ENCODE measurements at regions not wholly inside any gene's neighbourhood (a gene's known extent, or its start where the extent isn't known, plus 50 kb on each side); places are given as distances from the start of the nearest gene placed in this dataset.

- Mint-ChIP-seq H3K4me1 (ENCODE audit: low read depth, unreplicated experiment) (no peaks in the 10 kb centered on the region), H3K27me3 (ENCODE audit: insufficient read depth, unreplicated experiment) (no peaks in the 10 kb centered on the region), H3K27ac (ENCODE audit: unreplicated experiment) (no peak overlapping the region), H3K36me3 (ENCODE audit: insufficient read depth, unreplicated experiment) (no peaks in the 10 kb centered on the region), H3K4me3 (ENCODE audit: unreplicated experiment) (no peak overlapping the region), H3K9me3 (ENCODE audit: unreplicated experiment) (no peaks in the 10 kb centered on the region)
- ChIA-PET CTCF (no interaction called here), POLR2A (no interaction called here)
- H3K9me3 ChIP-seq, result no peaks in the 10 kb centered on the region
- TF ChIP-seq, protein P1, sequence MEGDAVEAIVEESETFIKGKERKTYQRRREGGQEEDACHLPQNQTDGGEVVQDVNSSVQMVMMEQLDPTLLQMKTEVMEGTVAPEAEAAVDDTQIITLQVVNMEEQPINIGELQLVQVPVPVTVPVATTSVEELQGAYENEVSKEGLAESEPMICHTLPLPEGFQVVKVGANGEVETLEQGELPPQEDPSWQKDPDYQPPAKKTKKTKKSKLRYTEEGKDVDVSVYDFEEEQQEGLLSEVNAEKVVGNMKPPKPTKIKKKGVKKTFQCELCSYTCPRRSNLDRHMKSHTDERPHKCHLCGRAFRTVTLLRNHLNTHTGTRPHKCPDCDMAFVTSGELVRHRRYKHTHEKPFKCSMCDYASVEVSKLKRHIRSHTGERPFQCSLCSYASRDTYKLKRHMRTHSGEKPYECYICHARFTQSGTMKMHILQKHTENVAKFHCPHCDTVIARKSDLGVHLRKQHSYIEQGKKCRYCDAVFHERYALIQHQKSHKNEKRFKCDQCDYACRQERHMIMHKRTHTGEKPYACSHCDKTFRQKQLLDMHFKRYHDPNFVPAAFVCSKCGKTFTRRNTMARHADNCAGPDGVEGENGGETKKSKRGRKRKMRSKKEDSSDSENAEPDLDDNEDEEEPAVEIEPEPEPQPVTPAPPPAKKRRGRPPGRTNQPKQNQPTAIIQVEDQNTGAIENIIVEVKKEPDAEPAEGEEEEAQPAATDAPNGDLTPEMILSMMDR (IDR thresholded peaks at IDR 0.05; ENCODE audit: insufficient read depth in 1 of 2, low read depth in 1 of 2, low read length in 1 of 2, severe bottlenecking in 1 of 2, unreplicated experiment in 1 of 2), result no peak
- no peaks in the 10 kb centered on the region for H3K36me3 ChIP-seq (ENCODE audit: control insufficient read depth, insufficient read depth, low read length)
- no peaks in the 10 kb centered on the region for H3K4me1 ChIP-seq
- intact Hi-C loops (cut with micrococcal nuclease; ENCODE audit: unreplicated experiment), result no loop called here
- DNase-seq, result no peak
- BruUV-seq (replicated peaks), result no TSS peak
- no peak overlapping the region for H3K4me3 ChIP-seq (ENCODE audit: low read depth, low read length)
- H3K27me3 ChIP-seq (replicated peaks; ENCODE audit: control insufficient read depth, insufficient read depth, low read length), result no peaks in the 10 kb centered on the region; the same call in 1 of the 2 replicates
These were observed 124.4 kb upstream of the LIPC start for GRCh38 chr15:58307313-58307961.

DNA sequence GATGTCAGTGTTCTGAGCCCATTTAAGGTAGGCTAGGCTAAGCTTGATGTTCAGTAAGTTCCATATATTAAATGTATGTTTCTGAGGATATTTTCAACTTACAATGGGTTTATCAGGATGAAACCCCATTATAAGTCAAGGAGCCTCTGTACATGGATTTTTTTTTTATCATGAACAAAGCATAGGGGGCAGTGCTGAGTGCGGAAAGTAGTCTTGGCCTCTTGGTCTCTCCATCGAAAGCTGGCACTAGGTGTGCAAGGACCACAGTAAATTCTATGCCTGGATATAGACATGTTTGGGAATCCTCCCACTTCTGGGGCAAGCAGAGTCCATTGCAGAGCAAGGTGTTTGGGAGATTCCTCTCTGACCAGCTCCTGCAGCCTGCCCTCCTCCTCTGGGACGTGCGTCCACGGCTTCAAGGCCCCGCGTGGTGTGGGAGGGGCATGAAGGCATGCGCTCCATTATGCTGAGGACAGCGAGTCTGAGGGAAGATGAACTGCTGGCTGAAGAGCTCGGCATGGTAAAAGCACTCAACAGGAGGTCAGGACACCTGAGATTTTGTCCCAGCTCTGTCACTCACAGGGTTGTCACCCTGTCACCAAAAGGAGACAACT lies 122.9 kb upstream of the LIPC start:
- Histone ChIP-seq H3K9me3 (no peaks in the 10 kb centered on the region), H3K36me3 (ENCODE audit: control insufficient read depth, insufficient read depth, low read length) (no peaks in the 10 kb centered on the region), H3K27me3 (replicated peaks; ENCODE audit: control insufficient read depth, insufficient read depth, low read length) (no peaks in the 10 kb centered on the region; the same call in 1 of the 2 replicates), H3K4me1 (no peaks in the 10 kb centered on the region), H3K4me3 (ENCODE audit: low read depth, low read length) (no peak overlapping the region)
- Mint-ChIP-seq H3K27me3 (ENCODE audit: insufficient read depth, unreplicated experiment) (no peaks in the 10 kb centered on the region), H3K36me3 (ENCODE audit: insufficient read depth, unreplicated experiment) (no peaks in the 10 kb centered on the region), H3K9me3 (ENCODE audit: unreplicated experiment) (no peaks in the 10 kb centered on the region), H3K4me3 (ENCODE audit: unreplicated experiment) (no peak overlapping the region), H3K27ac (ENCODE audit: unreplicated experiment) (no peak overlapping the region), H3K4me1 (ENCODE audit: low read depth, unreplicated experiment) (no peaks in the 10 kb centered on the region)
- CTCF ChIA-PET, result no interaction called here
- intact Hi-C loops (cut with micrococcal nuclease; ENCODE audit: unreplicated experiment), result no loop called here
- TF ChIP-seq, protein P1 (IDR thresholded peaks at IDR 0.05; ENCODE audit: insufficient read depth in 1 of 2, low read depth in 1 of 2, low read length in 1 of 2, severe bottlenecking in 1 of 2, unreplicated experiment in 1 of 2), result peak in 1 of 2 experiments; percentile 19
- DNase-seq, result no peak
- BruUV-seq (replicated peaks), result no TSS peak
- POLR2A ChIA-PET, result no interaction called here

DNA sequence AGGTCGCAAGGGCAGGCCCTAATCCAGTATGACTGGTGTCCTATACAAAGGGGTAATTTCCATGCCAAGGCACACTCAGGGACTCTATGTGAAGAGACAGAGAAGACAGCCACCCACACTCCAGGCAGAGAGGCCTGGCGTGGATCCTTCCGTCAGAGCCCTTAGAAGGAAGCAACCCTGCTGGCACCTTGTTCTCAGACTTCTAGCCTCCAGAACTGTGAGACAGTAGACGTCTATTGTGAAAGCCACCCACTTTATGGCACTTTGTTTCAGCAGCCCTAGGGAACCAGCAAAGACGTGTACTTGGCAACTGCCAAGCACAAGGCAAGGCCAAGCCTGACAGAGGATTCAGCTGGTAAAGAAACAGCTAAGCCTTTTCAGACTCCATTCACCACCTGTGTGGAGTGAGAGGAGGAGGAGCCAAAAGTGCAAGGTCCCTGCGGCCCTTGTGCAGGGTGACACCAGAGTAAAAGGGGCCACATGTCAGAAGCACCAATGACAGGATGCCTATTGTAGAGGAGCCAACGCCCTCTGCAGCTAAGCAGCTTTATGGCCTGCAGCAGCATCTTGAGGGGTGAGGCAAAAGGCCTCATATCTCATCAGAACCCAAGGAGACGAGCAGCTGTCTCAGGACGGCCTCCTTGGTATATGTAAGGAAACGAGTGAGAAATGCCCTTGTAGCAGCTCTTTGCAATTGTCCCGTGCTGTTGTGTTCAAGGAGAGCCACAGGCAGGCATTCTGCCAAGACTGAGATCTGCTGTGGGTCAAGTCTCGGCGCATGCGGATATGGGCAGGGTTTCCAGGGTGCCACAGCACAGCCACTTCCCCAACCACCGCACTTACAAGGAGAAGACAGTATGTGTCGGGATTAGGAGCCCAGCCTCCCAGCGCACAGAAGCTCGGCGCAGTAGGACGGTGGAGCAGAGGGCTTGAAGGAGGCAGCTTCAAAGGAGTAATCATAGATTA lies 121.5 kb upstream of the LIPC start:
- no peaks in the 10 kb centered on the region for H3K36me3 Mint-ChIP-seq (ENCODE audit: insufficient read depth, unreplicated experiment)
- intact Hi-C loops (cut with micrococcal nuclease; ENCODE audit: unreplicated experiment), result no loop called here
- no peaks in the 10 kb centered on the region for H3K27me3 Mint-ChIP-seq (ENCODE audit: insufficient read depth, unreplicated experiment)
- no peaks in the 10 kb centered on the region for H3K9me3 Mint-ChIP-seq (ENCODE audit: unreplicated experiment)
- H3K9me3 ChIP-seq, result no peaks in the 10 kb centered on the region
- ChIA-PET POLR2A (no interaction called here), CTCF (no interaction called here)
- H3K4me3 Mint-ChIP-seq (ENCODE audit: unreplicated experiment), result no peak overlapping the region
- no peaks in the 10 kb centered on the region for H3K36me3 ChIP-seq (ENCODE audit: control insufficient read depth, insufficient read depth, low read length)
- no peak for DNase-seq
- no peak overlapping the region for H3K4me3 ChIP-seq (ENCODE audit: low read depth, low read length)
- H3K27me3 ChIP-seq (replicated peaks; ENCODE audit: control insufficient read depth, insufficient read depth, low read length), result no peaks in the 10 kb centered on the region; the same call in 1 of the 2 replicates
- TF ChIP-seq, protein P1 (IDR thresholded peaks at IDR 0.05; ENCODE audit: insufficient read depth in 1 of 2, low read depth in 1 of 2, low read length in 1 of 2, severe bottlenecking in 1 of 2, unreplicated experiment in 1 of 2), result no peak
- no peak overlapping the region for H3K27ac Mint-ChIP-seq (ENCODE audit: unreplicated experiment)
- BruUV-seq (replicated peaks), result no TSS peak
- H3K4me1 ChIP-seq, result no peaks in the 10 kb centered on the region
- no peaks in the 10 kb centered on the region for H3K4me1 Mint-ChIP-seq (ENCODE audit: low read depth, unreplicated experiment)
